CD4-positive, alpha-beta T cell (primary cell): ENCODE measurements at regions not wholly inside any gene's neighbourhood (a gene's known extent, or its start where the extent isn't known, plus 50 kb on each side); places are given as distances from the start of the nearest gene placed in this dataset.

ENCODE experiments used
- ATAC-seq: fragments of 200-7000 bp; cut with Tn5 transposase; one replicate; pipeline ENCODE4 v1.10.0; 2022; ENCODE audit warnings: mild to moderate bottlenecking; ENCODE audit not compliant: poor library complexity
- CTCF ChIA-PET: fragments of 350-600 bp; sonication (Branson Sonifier 250); formaldehyde crosslinking; loops from one replicate; lab custom pipeline; 2021; ENCODE audit warnings: antibody characterized with exemption, inconsistent platforms; lab: Charles Lee
- POLR2A ChIA-PET: fragments of 350-600 bp; sonication (Branson Sonifier 250); formaldehyde crosslinking; loops from one replicate; lab custom pipeline; 2021; ENCODE audit warnings: antibody characterized with exemption, inconsistent platforms; lab: Charles Lee
- DNase-seq, 14 experiments: peaks; one replicate each; pipeline ENCODE4 v3.0.0-alpha.2; 2013 to 2020; ENCODE audit warnings: mixed read lengths in 2 of 14
- H3K27ac ChIP-seq, 2 donors: one replicate each; pipeline versions ENCODE4 v1.5.1 to v1.7.0; 2013; ENCODE audit warnings: low read length in 2 of 2, low read depth in 1 of 2, mild to moderate bottlenecking in 1 of 2
- H3K27me3 ChIP-seq, 2 experiments: 1 replicate in 1 of 2; 2 replicates in 1 of 2; pipeline versions ENCODE4 v1.6.1 to v1.7.0; 2013; ENCODE audit warnings: low read length in 2 of 2, control low read depth in 1 of 2, mild to moderate bottlenecking in 1 of 2, moderate library complexity in 1 of 2; ENCODE audit not compliant: insufficient read depth in 2 of 2, control insufficient read depth in 1 of 2
- H3K36me3 ChIP-seq: one replicate; pipeline ENCODE4 v1.6.1; 2013; ENCODE audit warnings: low read length, control low read depth; ENCODE audit not compliant: insufficient read depth
- H3K4me1 ChIP-seq: one replicate; pipeline ENCODE4 v1.6.1; 2013; ENCODE audit warnings: low read length, control low read depth; ENCODE audit not compliant: insufficient read depth
- H3K4me3 ChIP-seq: one replicate; pipeline ENCODE4 v1.5.1; 2013; ENCODE audit warnings: mild to moderate bottlenecking, low read length, moderate library complexity
- H3K9me3 ChIP-seq, 2 experiments: 1 replicate in 1 of 2; 2 replicates in 1 of 2; pipeline versions ENCODE4 v1.6.1 to v1.7.0; 2013; ENCODE audit warnings: low read length in 2 of 2, mild to moderate bottlenecking in 2 of 2, control low read depth in 1 of 2, moderate library complexity in 1 of 2; ENCODE audit not compliant: control insufficient read depth in 1 of 2, insufficient read depth in 1 of 2
- H3K27ac Mint-ChIP-seq: one replicate; pipeline ENCODE4 v1.8.0; 2020; ENCODE audit warnings: mixed read lengths
- H3K27me3 Mint-ChIP-seq: one replicate; pipeline ENCODE4 v1.8.0; 2021; ENCODE audit warnings: mixed read lengths
- H3K36me3 Mint-ChIP-seq: one replicate; pipeline ENCODE4 v1.8.0; 2021; ENCODE audit warnings: low read depth, mixed read lengths
- H3K4me1 Mint-ChIP-seq: one replicate; pipeline ENCODE4 v1.8.0; 2021; ENCODE audit warnings: low read depth, mixed read lengths
- H3K4me3 Mint-ChIP-seq: one replicate; pipeline ENCODE4 v1.8.0; 2020; ENCODE audit warnings: mild to moderate bottlenecking, mixed read lengths
- H3K9me3 Mint-ChIP-seq: one replicate; pipeline ENCODE4 v1.8.0; 2020; ENCODE audit warnings: mixed read lengths
- intact Hi-C, 2 experiments: fragments of 100-400 bp; cut with DNase I in 1 of 2; cut with micrococcal nuclease in 1 of 2; formaldehyde crosslinking; loops; one replicate each; pipeline versions ENCODE4 v1.15.1 to v1.9.0; 2023 to 2025; cut with DNase I, micrococcal nuclease
- TF ChIP-seq, protein P1 (sequence below): fragments of 200-600 bp; IDR thresholded peaks from one replicate; pipeline ENCODE4 v1.8.0; 2022; ENCODE audit warnings: antibody characterized with exemption, mild to moderate bottlenecking

DNA sequence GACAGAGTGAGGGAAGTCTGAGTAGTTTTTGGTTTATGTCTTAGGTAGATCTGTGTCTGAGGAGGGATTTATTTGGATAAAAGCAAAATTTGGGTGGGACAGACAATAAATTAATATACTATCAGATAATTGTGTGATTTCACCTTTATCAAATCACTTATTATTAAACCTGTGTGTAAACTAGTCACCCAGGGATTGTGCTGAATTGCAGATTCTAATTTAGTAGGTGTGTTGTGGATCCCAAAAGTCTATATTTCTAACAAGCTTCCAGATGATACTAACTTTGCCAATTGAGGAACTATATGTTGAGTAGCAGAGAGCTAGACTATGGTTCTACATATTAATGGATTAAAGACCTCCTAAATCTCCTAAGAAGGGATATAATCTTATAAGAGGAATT, 978.5 kb upstream of the FBXO33 start:
- ATAC-seq, result no peak
- Mint-ChIP-seq H3K4me1 (no peaks in the 10 kb centered on the region), H3K27ac (no peak overlapping the region), H3K27me3 (no peaks in the 10 kb centered on the region), H3K36me3 (no peaks in the 10 kb centered on the region), H3K9me3 (peaks cover 10% of the 10 kb centered on the region), H3K4me3 (no peak overlapping the region)
- ChIA-PET CTCF (no interaction called here), POLR2A (no interaction called here)
- Histone ChIP-seq H3K9me3 (peaks cover 10 to 14% of the 10 kb centered on the region in 2 experiments), H3K4me1 (no peaks in the 10 kb centered on the region), H3K4me3 (no peak overlapping the region), H3K27me3 (no peaks in the 10 kb centered on the region), H3K36me3 (no peaks in the 10 kb centered on the region), H3K27ac (no peak overlapping the region)
- intact Hi-C loops, result no loop called here
- TF ChIP-seq, protein P1, sequence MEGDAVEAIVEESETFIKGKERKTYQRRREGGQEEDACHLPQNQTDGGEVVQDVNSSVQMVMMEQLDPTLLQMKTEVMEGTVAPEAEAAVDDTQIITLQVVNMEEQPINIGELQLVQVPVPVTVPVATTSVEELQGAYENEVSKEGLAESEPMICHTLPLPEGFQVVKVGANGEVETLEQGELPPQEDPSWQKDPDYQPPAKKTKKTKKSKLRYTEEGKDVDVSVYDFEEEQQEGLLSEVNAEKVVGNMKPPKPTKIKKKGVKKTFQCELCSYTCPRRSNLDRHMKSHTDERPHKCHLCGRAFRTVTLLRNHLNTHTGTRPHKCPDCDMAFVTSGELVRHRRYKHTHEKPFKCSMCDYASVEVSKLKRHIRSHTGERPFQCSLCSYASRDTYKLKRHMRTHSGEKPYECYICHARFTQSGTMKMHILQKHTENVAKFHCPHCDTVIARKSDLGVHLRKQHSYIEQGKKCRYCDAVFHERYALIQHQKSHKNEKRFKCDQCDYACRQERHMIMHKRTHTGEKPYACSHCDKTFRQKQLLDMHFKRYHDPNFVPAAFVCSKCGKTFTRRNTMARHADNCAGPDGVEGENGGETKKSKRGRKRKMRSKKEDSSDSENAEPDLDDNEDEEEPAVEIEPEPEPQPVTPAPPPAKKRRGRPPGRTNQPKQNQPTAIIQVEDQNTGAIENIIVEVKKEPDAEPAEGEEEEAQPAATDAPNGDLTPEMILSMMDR, result no peak
- DNase-seq, result no peak

DNA sequence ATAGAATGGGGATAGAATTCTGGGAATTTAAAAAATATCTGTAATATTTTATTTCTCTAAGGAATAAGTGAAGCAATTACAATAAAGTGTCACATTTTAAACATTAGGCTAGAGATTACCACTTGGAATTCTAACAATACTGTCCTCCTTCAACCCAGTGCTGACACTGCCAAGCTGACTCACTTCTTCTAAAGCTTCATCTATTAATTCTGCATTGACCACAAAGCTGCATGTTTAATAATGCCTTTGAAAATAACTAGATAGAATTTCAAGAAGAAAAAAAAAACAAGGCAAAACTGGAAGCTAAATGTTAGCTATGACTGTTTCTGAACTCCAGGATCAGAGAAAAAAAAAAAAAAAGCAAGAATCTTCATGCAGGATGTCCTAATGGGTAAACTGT, 970.7 kb upstream of the FBXO33 start:
- Mint-ChIP-seq H3K36me3 (no peaks in the 10 kb centered on the region), H3K4me3 (no peak overlapping the region), H3K9me3 (peaks cover 3% of the 10 kb centered on the region), H3K27ac (no peak overlapping the region), H3K27me3 (no peaks in the 10 kb centered on the region), H3K4me1 (no peaks in the 10 kb centered on the region)
- H3K4me1 ChIP-seq, result no peaks in the 10 kb centered on the region
- TF ChIP-seq, protein P1, result no peak
- H3K9me3 ChIP-seq, result peaks cover 3 to 15% of the 10 kb centered on the region in 2 experiments
- intact Hi-C loops, result no loop called here
- H3K4me3 ChIP-seq, result no peak overlapping the region
- POLR2A ChIA-PET, result no interaction called here
- ATAC-seq (no peak), DNase-seq (no peak)
- H3K27ac ChIP-seq, result no peak overlapping the region
- no peaks in the 10 kb centered on the region for H3K27me3 ChIP-seq
- no peaks in the 10 kb centered on the region for H3K36me3 ChIP-seq
- CTCF ChIA-PET, result no interaction called here

DNA sequence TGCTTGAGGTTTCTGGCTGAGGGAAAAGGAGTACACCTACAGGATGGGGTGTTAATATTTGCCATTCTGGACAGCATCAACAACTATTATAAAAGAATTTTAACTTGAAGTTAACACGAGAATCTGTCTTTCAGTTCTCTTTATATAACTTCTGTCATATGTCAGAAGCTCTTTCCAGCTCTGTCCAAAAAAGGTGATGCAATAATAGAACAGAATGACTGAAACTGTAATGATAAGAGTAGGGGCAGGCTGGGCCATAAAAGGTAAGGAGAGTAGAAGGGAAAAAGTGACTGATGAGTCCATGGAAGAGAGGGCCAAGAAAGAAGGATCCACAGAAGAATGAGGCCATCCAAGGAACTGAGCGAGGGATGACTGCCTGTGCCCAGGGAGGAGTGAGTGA, 966.7 kb upstream of the FBXO33 start:
- CTCF ChIA-PET, result no interaction called here
- Mint-ChIP-seq H3K27ac (no peak overlapping the region), H3K4me3 (no peak overlapping the region), H3K9me3 (peaks cover 2% of the 10 kb centered on the region), H3K36me3 (no peaks in the 10 kb centered on the region), H3K27me3 (no peaks in the 10 kb centered on the region), H3K4me1 (no peaks in the 10 kb centered on the region)
- no peaks in the 10 kb centered on the region for H3K36me3 ChIP-seq
- POLR2A ChIA-PET, result no interaction called here
- H3K27me3 ChIP-seq, result no peaks in the 10 kb centered on the region
- TF ChIP-seq, protein P1, result no peak
- ATAC-seq (no peak), DNase-seq (no peak)
- no peaks in the 10 kb centered on the region for H3K4me1 ChIP-seq
- no peaks in the 10 kb centered on the region for H3K9me3 ChIP-seq
- H3K27ac ChIP-seq, result no peak overlapping the region
- intact Hi-C loops, result no loop called here
- H3K4me3 ChIP-seq, result no peak overlapping the region
